NT2/D1 (cell line): ENCODE measurements at regions not wholly inside any gene's neighbourhood (a gene's known extent, or its start where the extent isn't known, plus 50 kb on each side); places are given as distances from the start of the nearest gene placed in this dataset.

Source experiments
- DNase-seq: peaks from one replicate; pipeline ENCODE4 v3.0.0-alpha.2; 2011; ENCODE audit warnings: low read depth, low spot score
- H3K27me3 ChIP-seq: 2 replicates; pipeline ENCODE4 v1.6.0; 2011; ENCODE audit warnings: mild to moderate bottlenecking; ENCODE audit not compliant: insufficient read length, insufficient read depth
- H3K36me3 ChIP-seq: 2 replicates; pipeline ENCODE4 v1.6.1; 2011; ENCODE audit warnings: mild to moderate bottlenecking, low read length, mixed read lengths; ENCODE audit not compliant: insufficient read depth, insufficient read length
- H3K4me1 ChIP-seq: 2 replicates; pipeline ENCODE4 v1.5.1; 2011; ENCODE audit not compliant: insufficient read depth, insufficient read length
- H3K4me3 ChIP-seq: 2 replicates; pipeline ENCODE4 v1.5.1; 2011; ENCODE audit warnings: low read depth; ENCODE audit not compliant: insufficient read length
- H3K9ac ChIP-seq: 2 replicates; pipeline ENCODE4 v1.6.0; 2011; ENCODE audit warnings: low read depth; ENCODE audit not compliant: insufficient read length
- H3K9me3 ChIP-seq: 2 replicates; pipeline ENCODE4 v1.5.1; 2011; ENCODE audit warnings: mild to moderate bottlenecking, low read length; ENCODE audit not compliant: insufficient read depth
- SUZ12 ChIP-seq: IDR thresholded peaks from 2 replicates; pipeline ENCODE4 v1.6.1; 2011; ENCODE audit not compliant: insufficient read length, insufficient read depth; ENCODE audit errors: extremely low read depth
- YY1 ChIP-seq: IDR thresholded peaks from 2 replicates; pipeline ENCODE4 v1.6.1; 2011; ENCODE audit not compliant: insufficient read length, insufficient read depth
- ZNF274 ChIP-seq: IDR thresholded peaks from 2 replicates; pipeline ENCODE4 v1.6.1; 2011; ENCODE audit warnings: mild to moderate bottlenecking, low read depth, low read length

DNA sequence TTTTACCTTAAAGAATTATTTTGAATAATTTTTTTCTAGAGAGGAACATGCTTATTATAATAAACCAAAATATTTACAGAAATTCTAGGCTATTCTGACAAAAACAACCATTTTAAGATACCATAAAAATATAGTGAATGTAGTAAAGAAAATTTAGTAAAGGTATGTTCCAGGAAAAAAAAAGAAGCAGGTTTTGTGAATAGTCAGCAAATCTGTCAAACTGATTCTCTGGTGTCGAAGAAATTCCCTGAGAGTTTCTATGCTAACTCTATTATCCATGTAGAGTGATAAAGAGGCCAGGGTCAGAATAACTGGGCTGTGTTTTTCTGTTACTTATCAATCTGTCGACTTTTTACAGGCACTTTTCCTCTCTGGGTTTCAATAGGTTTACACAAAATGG is 459.2 kb downstream of the KIF4B start:
- H3K27me3 ChIP-seq = no peaks in the 10 kb centered on the region
- H3K9me3 ChIP-seq = no peaks in the 10 kb centered on the region
- no peaks in the 10 kb centered on the region for H3K36me3 ChIP-seq
- H3K4me1 ChIP-seq = no peaks in the 10 kb centered on the region
- no peak overlapping the region for H3K4me3 ChIP-seq
- DNase-seq = no peak
- no peak for TF ChIP-seq SUZ12
- TF ChIP-seq YY1 = no peak
- H3K9ac ChIP-seq = no peak overlapping the region

DNA sequence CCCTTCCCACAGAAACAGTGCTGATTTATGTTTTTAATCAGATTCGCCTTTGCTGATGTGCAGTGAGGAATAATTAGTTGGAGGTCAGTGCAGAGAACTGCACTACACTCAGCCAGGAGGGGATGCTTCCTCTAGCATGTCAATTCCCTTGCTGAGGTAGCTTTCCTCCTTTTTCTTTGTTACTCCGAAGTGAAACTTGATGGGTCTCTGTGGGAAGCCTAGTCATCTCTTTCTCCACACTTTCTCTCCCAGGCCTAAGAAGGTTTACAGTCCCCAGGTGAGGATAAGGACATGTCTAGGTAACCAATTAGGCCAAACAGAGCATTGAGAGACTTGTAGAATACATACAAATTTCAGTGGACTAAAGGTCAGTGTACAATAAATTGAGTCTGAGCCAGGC is 461.8 kb downstream of the KIF4B start:
- H3K9me3 ChIP-seq = no peaks in the 10 kb centered on the region
- no peak overlapping the region for H3K4me3 ChIP-seq
- no peaks in the 10 kb centered on the region for H3K36me3 ChIP-seq
- no peaks in the 10 kb centered on the region for H3K27me3 ChIP-seq
- H3K4me1 ChIP-seq = no peaks in the 10 kb centered on the region
- no peak for TF ChIP-seq YY1
- TF ChIP-seq SUZ12 = no peak
- TF ChIP-seq ZNF274 = no peak
- no peak overlapping the region for H3K9ac ChIP-seq
- DNase-seq = peak; percentile 20

DNA sequence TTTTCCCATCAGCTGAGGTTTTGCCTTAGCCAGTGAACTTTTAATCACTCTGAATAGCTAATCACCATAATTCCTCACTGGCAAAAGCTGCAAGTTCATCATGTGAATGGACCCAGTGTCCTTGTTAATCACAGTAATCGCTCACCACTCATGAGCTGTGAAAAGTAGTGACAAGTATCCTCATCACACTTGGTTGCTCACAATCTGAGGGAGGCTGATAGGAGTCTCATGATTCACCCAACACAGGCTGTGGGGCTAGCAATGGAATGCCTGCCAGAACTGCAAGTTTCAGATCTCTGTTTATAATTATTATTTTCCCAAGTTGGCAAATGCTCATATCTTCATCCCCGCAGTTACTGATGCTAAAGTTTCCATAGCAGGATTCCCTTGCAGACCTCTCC is 467.2 kb downstream of the KIF4B start:
- no peaks in the 10 kb centered on the region for H3K9me3 ChIP-seq
- TF ChIP-seq YY1 (no peak), SUZ12 (no peak), ZNF274 (no peak)
- H3K4me3 ChIP-seq = no peak overlapping the region
- H3K4me1 ChIP-seq = no peaks in the 10 kb centered on the region
- no peak overlapping the region for H3K9ac ChIP-seq
- no peaks in the 10 kb centered on the region for H3K27me3 ChIP-seq
- no peak for DNase-seq
- no peaks in the 10 kb centered on the region for H3K36me3 ChIP-seq

DNA sequence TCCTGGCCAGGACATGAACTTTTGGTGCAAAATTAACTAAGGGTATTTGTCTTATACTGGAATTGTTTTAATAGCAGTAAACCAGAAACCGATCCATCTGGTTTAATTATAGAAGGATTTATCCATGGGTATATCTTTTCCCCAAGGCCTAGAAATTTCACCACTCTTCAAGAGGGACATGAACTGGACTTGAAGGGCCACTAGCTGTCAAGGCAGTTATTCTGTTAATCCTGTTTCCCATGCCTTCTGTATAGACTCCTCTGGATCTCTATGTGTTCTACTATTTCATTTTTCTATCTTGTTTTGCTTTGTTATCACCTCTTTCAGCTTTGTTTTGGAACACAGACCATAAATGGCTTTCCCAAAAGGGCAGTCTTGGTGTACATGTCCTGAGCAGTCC is 467.6 kb downstream of the KIF4B start:
- no peak for DNase-seq
- Histone ChIP-seq H3K4me1 (no peaks in the 10 kb centered on the region), H3K9me3 (no peaks in the 10 kb centered on the region), H3K9ac (no peak overlapping the region), H3K36me3 (no peaks in the 10 kb centered on the region), H3K4me3 (no peak overlapping the region), H3K27me3 (no peaks in the 10 kb centered on the region)
- TF ChIP-seq ZNF274 = no peak
- TF ChIP-seq YY1 = no peak
- no peak for TF ChIP-seq SUZ12

DNA sequence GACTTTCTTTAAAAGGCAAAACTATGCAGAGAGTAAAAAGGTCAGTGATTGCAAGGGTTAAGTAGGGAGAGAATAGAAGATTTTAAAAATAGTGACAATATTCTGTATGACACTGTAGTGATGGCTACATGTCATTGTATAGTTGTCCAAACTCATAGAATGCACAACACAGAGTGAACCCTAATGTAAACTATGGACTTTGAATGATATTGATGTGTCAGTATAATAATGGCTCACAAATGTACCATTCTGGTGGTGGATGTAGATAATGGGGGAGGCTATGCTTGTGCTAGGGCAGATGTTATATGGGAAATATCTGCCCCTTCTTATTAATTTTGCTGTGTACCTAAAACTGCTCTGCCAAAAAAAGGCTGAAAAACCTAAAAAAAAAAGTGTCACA is 468.9 kb downstream of the KIF4B start:
- Histone ChIP-seq H3K36me3 (no peaks in the 10 kb centered on the region), H3K27me3 (no peaks in the 10 kb centered on the region), H3K4me3 (no peak overlapping the region), H3K9me3 (no peaks in the 10 kb centered on the region), H3K4me1 (no peaks in the 10 kb centered on the region), H3K9ac (no peak overlapping the region)
- DNase-seq = no peak
- no peak for TF ChIP-seq ZNF274
- TF ChIP-seq YY1 = no peak
- no peak for TF ChIP-seq SUZ12

DNA sequence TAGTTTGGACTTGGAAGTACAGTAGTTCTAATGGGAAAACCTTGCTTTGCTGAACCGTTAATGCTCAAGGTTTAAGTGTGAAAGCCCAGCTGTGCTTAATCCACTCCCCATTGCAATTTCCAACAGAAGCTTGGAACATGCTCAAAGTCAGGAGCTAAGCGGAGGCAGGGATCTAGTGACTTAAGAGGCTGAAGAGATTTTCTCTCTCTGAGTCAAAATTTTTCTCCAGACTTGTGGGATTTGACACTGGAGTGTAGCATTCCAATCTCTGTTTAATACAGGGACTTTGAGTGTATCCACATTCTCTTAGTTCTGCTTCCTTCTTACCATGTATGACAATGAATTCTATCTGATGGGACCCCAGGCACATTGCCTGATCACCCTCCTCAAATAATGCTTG is 471.8 kb downstream of the KIF4B start:
- no peaks in the 10 kb centered on the region for H3K4me1 ChIP-seq
- H3K4me3 ChIP-seq = no peak overlapping the region
- H3K27me3 ChIP-seq = no peaks in the 10 kb centered on the region
- no peaks in the 10 kb centered on the region for H3K9me3 ChIP-seq
- no peak for DNase-seq
- H3K9ac ChIP-seq = no peak overlapping the region
- H3K36me3 ChIP-seq = no peaks in the 10 kb centered on the region
- no peak for TF ChIP-seq ZNF274
- TF ChIP-seq SUZ12 = no peak
- no peak for TF ChIP-seq YY1

DNA sequence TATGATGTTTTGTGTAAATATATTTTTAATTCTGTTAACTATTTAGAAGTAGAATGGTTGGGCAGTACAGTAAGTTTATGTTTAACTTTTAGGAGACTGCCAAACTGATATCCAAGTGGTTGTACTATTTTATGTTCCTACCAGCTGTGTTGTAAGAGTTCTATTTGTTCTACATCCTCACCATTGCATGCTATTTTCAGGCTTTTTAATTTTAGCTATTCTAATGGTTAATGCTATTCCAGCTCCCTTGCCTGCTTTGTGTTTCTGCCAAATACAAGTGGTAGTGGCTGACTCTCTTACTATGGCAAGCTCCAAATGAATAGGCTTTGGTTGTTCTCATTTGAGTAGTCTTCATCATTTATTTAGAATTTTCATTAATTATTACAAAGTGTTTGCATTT is 476.4 kb downstream of the KIF4B start:
- DNase-seq = no peak
- no peak overlapping the region for H3K9ac ChIP-seq
- no peaks in the 10 kb centered on the region for H3K36me3 ChIP-seq
- H3K4me1 ChIP-seq = no peaks in the 10 kb centered on the region
- TF ChIP-seq YY1 (no peak), SUZ12 (no peak), ZNF274 (no peak)
- no peak overlapping the region for H3K4me3 ChIP-seq
- no peaks in the 10 kb centered on the region for H3K27me3 ChIP-seq
- no peaks in the 10 kb centered on the region for H3K9me3 ChIP-seq

DNA sequence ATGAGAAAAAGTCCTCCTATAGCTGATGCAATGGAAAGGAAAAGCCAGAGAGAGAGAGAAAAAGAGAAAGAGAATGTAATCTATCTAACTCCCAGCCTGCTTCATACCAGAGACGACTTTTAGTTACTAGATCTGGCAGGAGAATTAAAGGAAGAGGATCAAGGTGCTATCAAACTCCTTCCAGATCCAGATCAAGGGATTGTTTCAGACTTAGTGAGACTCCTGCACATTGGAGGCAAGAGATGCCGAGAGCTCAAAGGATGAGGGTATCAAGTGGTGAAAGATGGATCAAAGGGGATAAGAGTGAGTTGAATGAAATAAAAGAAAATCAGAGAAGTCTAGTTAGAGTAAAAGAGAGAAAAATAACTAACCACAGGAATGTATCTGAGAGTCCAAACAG is 478.6 kb downstream of the KIF4B start:
- TF ChIP-seq ZNF274 (no peak), YY1 (no peak), SUZ12 (no peak)

More for the DNA sequence above, 478.6 kb downstream of the KIF4B start:
- H3K9me3 ChIP-seq = no peaks in the 10 kb centered on the region
- H3K4me1 ChIP-seq = no peaks in the 10 kb centered on the region
- H3K4me3 ChIP-seq = no peak overlapping the region
- H3K9ac ChIP-seq = no peak overlapping the region
- H3K27me3 ChIP-seq = no peaks in the 10 kb centered on the region
- H3K36me3 ChIP-seq = no peaks in the 10 kb centered on the region
- no peak for DNase-seq
